ENCODE measurements at regions not wholly inside any gene's neighbourhood (a gene's known extent, or its start where the extent isn't known, plus 50 kb on each side); places are given as distances from the start of the nearest gene placed in this dataset.

- WGBS, 2 experiments (ENCODE audit: extremely low coverage in 1 of 2, insufficient coverage in 1 of 2, insufficient read length in 1 of 2, insufficient replicate concordance in 2 of 2, low coverage in 1 of 2, low lambda C conversion rate in 2 of 2, missing lambda C conversion rate in 1 of 2) = 86% methylated on average over 2 of the region's 2 CpGs; no CpG with 5 or more reads in 1 of the 2 experiments
- Histone ChIP-seq H4K5ac (ENCODE audit: insufficient read length, low read depth, low read length) (no peak overlapping the region), H4K8ac (ENCODE audit: extremely low read depth, insufficient read depth, low read length) (no peak overlapping the region), H3K27ac (ENCODE audit: low read depth, low read length) (no peak overlapping the region), H3K23ac (ENCODE audit: insufficient read length) (no peak overlapping the region), H2BK15ac (ENCODE audit: low read length) (no peak overlapping the region), H3K27me3 (replicated peaks in 1 of 4; ENCODE audit: control insufficient read depth in 3 of 4, extremely low read depth in 1 of 4, insufficient read depth in 3 of 4, low read length in 3 of 4) (no peaks in the 10 kb centered on the region; a peak in 2 of 7 replicates), H4K91ac (replicated peaks; ENCODE audit: insufficient read length, low read length) (no peak overlapping the region), H3K18ac (ENCODE audit: extremely low read depth, low read length) (no peak overlapping the region), H3K79me2 (ENCODE audit: control insufficient read depth in 1 of 2, insufficient read depth in 2 of 2, low read length in 2 of 2) (no peaks in the 10 kb centered on the region), H3K9me3 (ENCODE audit: insufficient read depth in 2 of 2, low read depth in 1 of 2, low read length in 1 of 2) (no peaks in the 10 kb centered on the region), H2AFZ (ENCODE audit: low read length) (no peak overlapping the region), H2BK12ac (ENCODE audit: low read depth, low read length) (no peak overlapping the region), H2BK5ac (ENCODE audit: low read depth, low read length) (no peak overlapping the region), H3K4ac (replicated peaks; ENCODE audit: insufficient read length, low read depth, low read length) (no peak overlapping the region), H3K4me3 (ENCODE audit: extremely low read depth in 1 of 4, insufficient read depth in 2 of 4, low read depth in 3 of 4, low read length in 4 of 4) (no peak overlapping the region), H2AK5ac (ENCODE audit: low read depth, low read length) (no peak overlapping the region), H3K4me2 (ENCODE audit: insufficient read depth in 1 of 2, low read depth in 2 of 2, low read length in 2 of 2) (no peak overlapping the region), H3K4me1 (replicated peaks in 1 of 4; ENCODE audit: control insufficient read depth in 3 of 4, insufficient read depth in 4 of 4, low read length in 3 of 4) (peaks cover 0 to 4% (median under 1%) of the 10 kb centered on the region in 4 experiments; a peak in 2 of 7 replicates), H3K23me2 (ENCODE audit: low read depth, low read length) (0 out of 2 replicates have a peak, but pooled peaks cover 1% of the 10 kb centered on the region), H2BK120ac (replicated peaks; ENCODE audit: low read depth, low read length) (no peak overlapping the region), H2BK20ac (ENCODE audit: low read length) (no peak overlapping the region; the same call in 1 of the 2 replicates), H3K79me1 (ENCODE audit: low read depth, low read length) (no peaks in the 10 kb centered on the region), H3K56ac (replicated peaks; ENCODE audit: insufficient read length, low read depth, low read length) (no peak overlapping the region), H3K36me3 (ENCODE audit: control insufficient read depth in 2 of 4, insufficient read depth in 4 of 4, low read length in 3 of 4) (no peaks in the 10 kb centered on the region), H3K14ac (ENCODE audit: insufficient read length) (no peak overlapping the region), H4K20me1 (replicated peaks in 1 of 2; ENCODE audit: control insufficient read depth in 1 of 2, insufficient read depth in 2 of 2, low read length in 2 of 2) (no peaks in the 10 kb centered on the region), H3K9ac (replicated peaks in 1 of 4; ENCODE audit: extremely low read depth in 1 of 4, low read depth in 3 of 4, low read length in 3 of 4) (no peak overlapping the region)
- POLR2A ChIA-PET (ENCODE audit: partially characterized antibody) = no interaction called here
- DNase-seq (ENCODE audit: low read depth in 1 of 2, low spot score in 2 of 2) (no peak), FAIRE-seq (no peak)
- CTCF ChIA-PET (ENCODE audit: partially characterized antibody) = interaction anchor here (0.6 to 5.7 kb wide), 13 partner anchors 13 to 255 kb away, joined by 3 to 82 read pairs (median 6); no protein-coding TSS in a partner anchor
- TF ChIP-seq BACH1 (IDR thresholded peaks at IDR 0.05; ENCODE audit: low read length) = no peak
- TF ChIP-seq JUN (IDR thresholded peaks at IDR 0.05; ENCODE audit: low read depth, low read length) = no peak
- TF ChIP-seq RFX5 (IDR thresholded peaks at IDR 0.05; ENCODE audit: borderline replicate concordance, low read depth, low read length) = no peak
Observed at GRCh38 chr10:84077768-84078167, 61.5 kb upstream of the GHITM start.
